HCT116 (cell line): ENCODE measurements at regions not wholly inside any gene's neighbourhood (a gene's known extent, or its start where the extent isn't known, plus 50 kb on each side); places are given as distances from the start of the nearest gene placed in this dataset.

Experiments used
- ATAC-seq: fragments of 200-7000 bp; cut with Tn5 transposase; 2 replicates; pipeline ENCODE4 v1.9.1; 2020; ENCODE audit warnings: mild to moderate bottlenecking, moderate library complexity
- BruUV-seq: library from RNA; stranded (reverse); fragments of 400-500 nt; replicated peaks from 2 replicates; lab custom pipeline; 2021; lab: Mats Ljungman, UMichigan
- CTCF ChIA-PET: fragments of 300-600 bp; sonication (Branson Sonifier 250); formaldehyde crosslinking; loops from one replicate; lab custom pipeline; 2021; ENCODE audit warnings: antibody characterized with exemption; lab: Charles Lee
- POLR2A ChIA-PET: fragments of 300-600, 350-600 bp; sonication (Branson Sonifier 250); formaldehyde crosslinking; loops from one replicate; lab custom pipeline; 2021; ENCODE audit warnings: antibody characterized with exemption; lab: Charles Lee
- RAD21 ChIA-PET, 2 experiments: fragments of 300-600 bp; sonication (Branson Sonifier 250); formaldehyde crosslinking; loops; one replicate each; lab custom pipeline; 2023; ENCODE audit warnings: low total read pairs in 2 of 2; ENCODE audit not compliant: uncharacterized antibody in 2 of 2, unreplicated experiment in 2 of 2, low non-redundant PET in 1 of 2; lab: Charles Lee
- DNase-seq: peaks from one replicate; pipeline ENCODE4 v3.0.0-alpha.2; 2010; ENCODE audit warnings: low read depth, low spot score
- H2AFZ ChIP-seq: fragments of 200-600 bp; shearing (Covaris generic), sonication (generic); 2 replicates; pipeline ENCODE4 v1.6.1; 2017; ENCODE audit warnings: low read depth, mixed run types, mixed read lengths, antibody characterized with exemption, low read length; ENCODE audit not compliant: poor library complexity, severe bottlenecking
- H3K27ac ChIP-seq: 2 replicates; pipeline ENCODE4 v1.5.1; 2012; ENCODE audit warnings: low read depth, low read length
- H3K27me3 ChIP-seq: fragments of 200-600 bp; sonication (generic); 2 replicates; pipeline ENCODE4 v1.6.1; 2016; ENCODE audit warnings: mixed run types, low read length, mixed read lengths; ENCODE audit not compliant: insufficient read depth
- H3K36me3 ChIP-seq, 2 experiments: fragments of 200-500 bp in 1 of 2; fragments of 200-600 bp in 1 of 2; sonication (Bioruptor generic) in 1 of 2; sonication (generic) in 1 of 2; 2 replicates each; pipeline versions ENCODE4 v1.5.1 to v1.6.1; 2014 to 2016; ENCODE audit warnings: low read length in 2 of 2, inconsistent platforms in 1 of 2, mixed read lengths in 1 of 2, mixed run types in 1 of 2; ENCODE audit not compliant: insufficient read depth in 2 of 2, control insufficient read depth in 1 of 2
- H3K4me1 ChIP-seq, 2 experiments: fragments of 200-600 bp in 1 of 2; sonication (generic) in 1 of 2; 2 replicates each; pipeline versions ENCODE4 v1.5.1 to v1.6.1; 2012 to 2017; ENCODE audit warnings: low read length in 2 of 2, inconsistent platforms in 1 of 2, mild to moderate bottlenecking in 1 of 2, mixed read lengths in 1 of 2, mixed run types in 1 of 2, moderate library complexity in 1 of 2; ENCODE audit not compliant: insufficient read depth in 2 of 2, control insufficient read depth in 1 of 2
- H3K4me2 ChIP-seq: fragments of 200-600 bp; sonication (generic); 2 replicates; pipeline ENCODE4 v1.6.1; 2017; ENCODE audit warnings: mixed run types, low read length, mixed read lengths
- H3K4me3 ChIP-seq, 2 experiments: fragments of 200-600 bp in 1 of 2; sonication (generic) in 1 of 2; replicated peaks in 1 of 2; 2 replicates each; pipeline ENCODE4 v1.5.1; 2011 to 2016; ENCODE audit warnings: low read length in 2 of 2, control low read depth in 1 of 2, low read depth in 1 of 2, mild to moderate bottlenecking in 1 of 2, mixed read lengths in 1 of 2, mixed run types in 1 of 2
- H3K79me2 ChIP-seq: fragments of 200-600 bp; sonication (generic); 2 replicates; pipeline ENCODE4 v1.6.1; 2017; ENCODE audit warnings: mild to moderate bottlenecking, mixed run types, low read length, moderate library complexity, mixed read lengths; ENCODE audit not compliant: insufficient read depth
- H3K9ac ChIP-seq: fragments of 200-600 bp; sonication (generic); 2 replicates; pipeline ENCODE4 v1.6.1; 2016; ENCODE audit warnings: low read length, mixed read lengths
- H3K9me2 ChIP-seq: fragments of 200-600 bp; sonication (generic), shearing (Covaris generic); 2 replicates; pipeline ENCODE4 v1.6.1; 2017; ENCODE audit warnings: mixed run types, mild to moderate bottlenecking, moderate library complexity; ENCODE audit not compliant: insufficient read depth
- H3K9me3 ChIP-seq, 2 experiments: fragments of 200-500 bp in 1 of 2; fragments of 200-600 bp in 1 of 2; sonication (Bioruptor generic) in 1 of 2; sonication (generic) in 1 of 2; 2 replicates each; pipeline ENCODE4 v1.6.1; 2014 to 2017; ENCODE audit warnings: low read length in 2 of 2, mixed read lengths in 2 of 2, inconsistent platforms in 1 of 2, low read depth in 1 of 2, mild to moderate bottlenecking in 1 of 2, mixed run types in 1 of 2, moderate library complexity in 1 of 2; ENCODE audit not compliant: control insufficient read depth in 1 of 2, insufficient read depth in 1 of 2
- H4K20me1 ChIP-seq: fragments of 200-600 bp; sonication (generic), shearing (Covaris generic); 2 replicates; pipeline ENCODE4 v1.6.1; 2017; ENCODE audit warnings: mixed run types, mild to moderate bottlenecking, moderate library complexity; ENCODE audit not compliant: insufficient read depth
- CEBPB ChIP-seq: IDR thresholded peaks from 2 replicates; pipeline ENCODE4 v1.6.1; 2012; ENCODE audit warnings: low read depth
- CTCF ChIP-seq, 3 experiments: fragments of 200-600 bp in 1 of 3; sonication (generic) in 1 of 3; IDR thresholded peaks in 2 of 3; conservative IDR thresholded peaks in 1 of 3; 2 replicates each; pipeline ENCODE4 v1.5.1; 2012 to 2017; ENCODE audit warnings: low read depth in 2 of 3, low read length in 2 of 3, antibody characterized with exemption in 1 of 3, borderline replicate concordance in 1 of 3, control low read depth in 1 of 3, mild to moderate bottlenecking in 1 of 3, mixed read lengths in 1 of 3, mixed run types in 1 of 3, moderate library complexity in 1 of 3; ENCODE audit not compliant: insufficient read depth in 1 of 3
- ELF1 ChIP-seq: IDR thresholded peaks from 2 replicates; pipeline ENCODE4 v1.6.1; 2012; ENCODE audit warnings: low read depth, borderline replicate concordance
- EZH2 ChIP-seq: fragments of 200-600 bp; sonication (generic); IDR thresholded peaks from 2 replicates; pipeline ENCODE4 v1.6.1; 2017; ENCODE audit warnings: antibody characterized with exemption, mixed run types
- FOSL1 ChIP-seq: IDR thresholded peaks from 2 replicates; pipeline ENCODE4 v1.6.1; 2012; ENCODE audit warnings: low read depth
- MAX ChIP-seq: IDR thresholded peaks from 2 replicates; pipeline ENCODE4 v1.6.1; 2012
- POLR2A ChIP-seq: IDR thresholded peaks from 2 replicates; pipeline ENCODE4 v1.7.0; 2011; ENCODE audit warnings: borderline replicate concordance; ENCODE audit not compliant: insufficient read depth, insufficient read length; ENCODE audit errors: extremely low read depth
- RAD21 ChIP-seq: IDR thresholded peaks from 2 replicates; pipeline ENCODE4 v1.6.1; 2012; ENCODE audit warnings: low read depth, mild to moderate bottlenecking
- REST ChIP-seq: IDR thresholded peaks from 2 replicates; pipeline ENCODE4 v1.6.1; 2012; ENCODE audit warnings: low read depth
- SRF ChIP-seq: IDR thresholded peaks from 2 replicates; pipeline ENCODE4 v1.6.1; 2012; ENCODE audit warnings: low read depth
- TCF7L2 ChIP-seq: IDR thresholded peaks from 2 replicates; pipeline ENCODE4 v1.7.0; 2011; ENCODE audit warnings: borderline replicate concordance, inconsistent platforms; ENCODE audit not compliant: insufficient read depth, insufficient read length; ENCODE audit errors: extremely low read depth
- YY1 ChIP-seq: IDR thresholded peaks from 2 replicates; pipeline ENCODE4 v1.6.1; 2011; ENCODE audit warnings: low read length, low read depth, moderate library complexity, mild to moderate bottlenecking; ENCODE audit not compliant: insufficient replicate concordance; ENCODE audit errors: extremely low read depth
- ZNF274 ChIP-seq: fragments of 200-500 bp; sonication (Bioruptor generic); IDR thresholded peaks from 2 replicates; pipeline ENCODE4 v1.6.1; 2014; ENCODE audit warnings: mild to moderate bottlenecking, low read depth, low read length, inconsistent platforms
- intact Hi-C: fragments of 100-400 bp; cut with micrococcal nuclease; formaldehyde crosslinking; loops from 2 replicates; pipeline ENCODE4 v1.10.0; 2022
- TF ChIP-seq, protein P1 (sequence below): IDR thresholded peaks from 2 replicates; pipeline ENCODE4 v1.6.1; 2011; ENCODE audit warnings: mild to moderate bottlenecking, low read length, moderate library complexity; ENCODE audit not compliant: insufficient replicate concordance; ENCODE audit errors: extremely low read depth

DNA sequence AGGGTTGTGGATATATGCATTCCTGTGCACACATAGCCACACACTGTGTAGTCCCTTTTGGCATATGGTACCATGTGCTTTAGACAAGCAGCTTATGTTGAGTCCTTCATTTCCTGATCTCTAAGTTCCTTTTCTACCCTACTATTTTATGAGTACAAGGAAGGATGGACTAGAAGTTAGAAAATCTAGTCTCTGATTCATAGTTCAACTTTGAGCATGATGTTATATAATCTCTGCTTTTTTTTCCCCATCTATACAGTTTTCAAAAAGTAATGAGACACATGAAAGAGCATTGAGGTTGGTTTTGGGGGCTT lies 123.6 kb downstream of the PLEKHG1 start:
- H3K27me3 ChIP-seq, result no peaks in the 10 kb centered on the region
- ATAC-seq (no peak), DNase-seq (no peak)
- H3K36me3 ChIP-seq, result no peaks in the 10 kb centered on the region
- no peak overlapping the region for H3K4me3 ChIP-seq
- H3K9me3 ChIP-seq, result no peaks in the 10 kb centered on the region
- TF ChIP-seq CTCF (IDR thresholded peaks at IDR 0.05 in 2 of 3, conservative IDR thresholded peaks at IDR 0.05 in 1 of 3; ENCODE audit: borderline replicate concordance in 1 of 3, insufficient read depth in 1 of 3, low read depth in 2 of 3, low read length in 2 of 3), result no peak
- no peak for TF ChIP-seq CEBPB
- no peak for TF ChIP-seq MAX
- TF ChIP-seq EZH2, result no peak
- TF ChIP-seq SRF, result no peak
- no peak for TF ChIP-seq TCF7L2
- TF ChIP-seq YY1, result no peak
- TF ChIP-seq, protein P1, sequence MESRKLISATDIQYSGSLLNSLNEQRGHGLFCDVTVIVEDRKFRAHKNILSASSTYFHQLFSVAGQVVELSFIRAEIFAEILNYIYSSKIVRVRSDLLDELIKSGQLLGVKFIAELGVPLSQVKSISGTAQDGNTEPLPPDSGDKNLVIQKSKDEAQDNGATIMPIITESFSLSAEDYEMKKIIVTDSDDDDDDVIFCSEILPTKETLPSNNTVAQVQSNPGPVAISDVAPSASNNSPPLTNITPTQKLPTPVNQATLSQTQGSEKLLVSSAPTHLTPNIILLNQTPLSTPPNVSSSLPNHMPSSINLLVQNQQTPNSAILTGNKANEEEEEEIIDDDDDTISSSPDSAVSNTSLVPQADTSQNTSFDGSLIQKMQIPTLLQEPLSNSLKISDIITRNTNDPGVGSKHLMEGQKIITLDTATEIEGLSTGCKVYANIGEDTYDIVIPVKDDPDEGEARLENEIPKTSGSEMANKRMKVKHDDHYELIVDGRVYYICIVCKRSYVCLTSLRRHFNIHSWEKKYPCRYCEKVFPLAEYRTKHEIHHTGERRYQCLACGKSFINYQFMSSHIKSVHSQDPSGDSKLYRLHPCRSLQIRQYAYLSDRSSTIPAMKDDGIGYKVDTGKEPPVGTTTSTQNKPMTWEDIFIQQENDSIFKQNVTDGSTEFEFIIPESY, result no peak
- no peak for TF ChIP-seq POLR2A
- TF ChIP-seq FOSL1, result no peak
- TF ChIP-seq REST, result no peak
- TF ChIP-seq ELF1, result no peak
- TF ChIP-seq RAD21, result no peak
- TF ChIP-seq ZNF274, result no peak
- H3K9me2 ChIP-seq, result no peaks in the 10 kb centered on the region
- POLR2A ChIA-PET, result no interaction called here
- peaks cover 22 to 27% of the 10 kb centered on the region in 2 experiments for H3K4me1 ChIP-seq
- intact Hi-C loops, result no loop called here
- no peaks in the 10 kb centered on the region for H4K20me1 ChIP-seq
- CTCF ChIA-PET, result no interaction called here
- H3K9ac ChIP-seq, result no peak overlapping the region
- no peak overlapping the region for H2AFZ ChIP-seq
- H3K27ac ChIP-seq, result no peak overlapping the region
- RAD21 ChIA-PET, result no interaction called here
- no TSS peak for BruUV-seq
- no peak overlapping the region for H3K4me2 ChIP-seq
- no peaks in the 10 kb centered on the region for H3K79me2 ChIP-seq
